Large intestine (tissue), 3 donors: ENCODE measurements at regions not wholly inside any gene's neighbourhood (a gene's known extent, or its start where the extent isn't known, plus 50 kb on each side); places are given as distances from the start of the nearest gene placed in this dataset.

Source experiments
- DNase-seq, 2 donors: peaks; one replicate each; pipeline versions ENCODE4 v3.0.0 to v3.0.0-alpha.2; 2013
- H3K27ac ChIP-seq: one replicate; pipeline ENCODE4 v1.5.1; 2013; ENCODE audit warnings: low read length
- H3K27me3 ChIP-seq: 2 replicates; pipeline ENCODE4 v1.6.1; 2013; ENCODE audit warnings: low read length; ENCODE audit not compliant: control insufficient read depth, insufficient read depth
- H3K36me3 ChIP-seq: 2 replicates; pipeline ENCODE4 v1.6.1; 2013; ENCODE audit warnings: low read length; ENCODE audit not compliant: control insufficient read depth, insufficient read depth
- H3K4me1 ChIP-seq: one replicate; pipeline ENCODE4 v1.6.1; 2013; ENCODE audit warnings: low read length; ENCODE audit not compliant: control insufficient read depth, insufficient read depth
- H3K4me3 ChIP-seq: one replicate; pipeline ENCODE4 v1.5.1; 2013; ENCODE audit warnings: low read length
- H3K9me3 ChIP-seq: one replicate; pipeline ENCODE4 v1.6.1; 2013; ENCODE audit warnings: mild to moderate bottlenecking, low read depth, low read length, moderate library complexity; ENCODE audit not compliant: control insufficient read depth
- WGBS: methylation state at CpG from one replicate; pipeline ENCODE4 v1.1.5; 2013; ENCODE audit warnings: low lambda C conversion rate; ENCODE audit not compliant: insufficient coverage; 5-methylcytosine and 5-hydroxymethylcytosine counted together

DNA sequence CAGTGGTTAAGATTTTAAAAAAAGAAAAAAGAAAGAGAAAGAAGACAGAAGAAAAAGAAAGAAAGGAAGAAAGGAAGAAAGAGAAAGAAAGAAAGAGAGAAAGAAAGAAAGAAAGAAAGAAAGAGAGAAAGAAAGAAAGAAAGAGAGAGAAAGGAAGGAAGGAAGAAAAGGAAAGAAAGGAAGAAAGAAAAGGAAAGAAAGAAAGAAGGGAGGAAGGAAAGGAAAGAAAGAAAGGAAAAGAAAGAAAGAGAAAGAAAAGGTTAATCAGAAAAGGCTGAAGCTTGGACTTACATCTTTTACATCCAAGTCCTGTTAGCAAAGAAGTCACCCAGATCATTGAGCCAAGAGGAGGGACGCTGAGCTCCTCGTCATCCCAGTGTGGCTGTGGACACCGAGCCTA is 70.0 kb downstream of the IRX2 start:
- no peak overlapping the region for H3K4me3 ChIP-seq
- no peak overlapping the region for H3K27ac ChIP-seq
- H3K36me3 ChIP-seq: no peaks in the 10 kb centered on the region
- H3K27me3 ChIP-seq: no peaks in the 10 kb centered on the region
- WGBS: no CpG with 5 or more reads among the region's 3 CpGs
- H3K9me3 ChIP-seq: peaks cover 6% of the 10 kb centered on the region
- H3K4me1 ChIP-seq: no peaks in the 10 kb centered on the region
- DNase-seq: no peak

DNA sequence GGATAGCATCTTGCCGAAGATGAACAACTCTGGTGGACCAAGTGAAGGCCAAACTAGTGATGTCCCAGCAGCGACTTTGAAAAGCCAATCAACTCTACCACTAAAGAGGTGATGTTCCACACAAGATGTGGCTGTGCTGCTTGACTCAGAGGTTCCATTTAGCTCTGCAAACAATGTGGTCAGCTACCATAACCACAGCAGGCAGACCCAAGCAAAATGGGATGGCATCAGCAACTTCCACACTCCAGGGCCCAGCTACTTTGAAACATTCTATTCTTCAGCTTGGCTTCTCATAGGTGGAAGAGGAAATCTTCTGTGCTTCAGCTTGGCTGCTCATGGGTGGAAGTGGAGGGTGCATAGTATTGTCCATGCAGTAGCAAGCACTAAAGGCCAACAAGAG is 70.5 kb downstream of the IRX2 start:
- Histone ChIP-seq H3K27me3 (no peaks in the 10 kb centered on the region), H3K4me3 (no peak overlapping the region), H3K27ac (no peak overlapping the region), H3K36me3 (no peaks in the 10 kb centered on the region), H3K4me1 (no peaks in the 10 kb centered on the region), H3K9me3 (peaks cover 6% of the 10 kb centered on the region)
- no CpG with 5 or more reads among the region's 2 CpGs for WGBS
- DNase-seq: no peak

DNA sequence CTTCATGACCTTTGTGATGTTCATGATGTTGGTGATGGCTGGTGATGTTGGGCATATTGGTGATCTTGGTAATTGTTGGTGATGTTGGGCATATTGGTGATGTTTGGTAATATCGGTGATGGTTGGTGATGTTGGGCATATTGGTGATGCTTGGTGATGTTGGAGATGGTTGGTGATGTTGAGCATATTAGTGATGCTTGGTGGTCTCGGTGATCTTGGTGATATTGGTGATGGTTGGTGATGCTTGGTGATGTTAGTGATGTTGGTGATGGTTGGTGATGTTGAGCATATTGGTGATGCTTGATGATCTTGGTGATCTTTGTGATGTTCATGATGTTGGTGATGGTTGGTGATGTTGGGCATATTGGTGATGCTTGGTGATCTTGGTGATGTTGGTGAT is 73.8 kb downstream of the IRX2 start:
- H3K36me3 ChIP-seq: no peaks in the 10 kb centered on the region
- WGBS: 83% methylated on average over 1 of the region's 2 CpGs
- peaks cover 6% of the 10 kb centered on the region for H3K9me3 ChIP-seq
- no peaks in the 10 kb centered on the region for H3K4me1 ChIP-seq
- DNase-seq: no peak
- no peaks in the 10 kb centered on the region for H3K27me3 ChIP-seq
- H3K4me3 ChIP-seq: no peak overlapping the region
- H3K27ac ChIP-seq: no peak overlapping the region

DNA sequence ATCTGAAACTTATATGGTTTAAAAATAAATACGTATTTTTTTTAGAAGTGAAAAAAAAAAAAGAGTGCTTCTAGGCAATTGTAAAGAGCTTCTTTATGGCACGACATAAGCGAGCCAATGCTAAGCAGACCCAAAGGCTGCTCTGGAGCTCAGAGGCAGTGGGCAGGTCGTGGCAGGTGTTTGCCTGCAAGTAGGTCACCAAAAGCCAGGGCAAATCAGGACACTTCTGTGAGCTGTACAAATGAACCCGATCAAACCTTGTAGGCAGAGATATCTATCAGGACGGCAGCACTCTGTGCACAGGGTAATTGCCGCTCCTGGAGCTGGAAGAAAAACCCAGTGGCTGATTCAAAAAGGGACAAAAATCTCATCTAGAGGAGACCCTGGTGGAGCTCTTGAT is 75.9 kb downstream of the IRX2 start:
- Histone ChIP-seq H3K4me1 (no peaks in the 10 kb centered on the region), H3K27me3 (no peaks in the 10 kb centered on the region), H3K27ac (no peak overlapping the region), H3K36me3 (no peaks in the 10 kb centered on the region), H3K4me3 (no peak overlapping the region), H3K9me3 (peaks cover 6% of the 10 kb centered on the region)
- 64% methylated on average over 2 of the region's 7 CpGs for WGBS
- no peak for DNase-seq

DNA sequence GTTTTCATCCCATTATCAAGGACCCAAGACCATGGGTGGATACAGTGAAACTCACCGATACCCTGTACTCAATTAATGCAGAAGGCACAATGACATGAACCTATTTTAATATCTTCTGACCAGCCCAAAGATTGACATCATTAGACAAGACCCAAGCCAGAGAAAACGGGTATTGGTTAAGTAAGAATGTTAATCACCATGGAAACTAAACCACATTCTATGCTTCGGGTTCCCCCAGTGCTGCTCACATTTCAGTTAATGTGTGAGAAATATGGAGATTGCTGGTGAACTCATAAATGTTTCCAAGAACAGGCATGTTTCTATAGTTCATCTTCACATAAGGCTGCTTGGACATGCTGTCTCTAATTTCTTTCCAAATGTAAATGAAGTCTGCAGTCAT is 77.0 kb downstream of the IRX2 start:
- WGBS: 78% methylated on average over 1 of the region's 3 CpGs
- Histone ChIP-seq H3K27me3 (no peaks in the 10 kb centered on the region), H3K36me3 (no peaks in the 10 kb centered on the region), H3K4me1 (no peaks in the 10 kb centered on the region), H3K4me3 (no peak overlapping the region), H3K9me3 (peaks cover 6% of the 10 kb centered on the region), H3K27ac (no peak overlapping the region)
- no peak for DNase-seq

DNA sequence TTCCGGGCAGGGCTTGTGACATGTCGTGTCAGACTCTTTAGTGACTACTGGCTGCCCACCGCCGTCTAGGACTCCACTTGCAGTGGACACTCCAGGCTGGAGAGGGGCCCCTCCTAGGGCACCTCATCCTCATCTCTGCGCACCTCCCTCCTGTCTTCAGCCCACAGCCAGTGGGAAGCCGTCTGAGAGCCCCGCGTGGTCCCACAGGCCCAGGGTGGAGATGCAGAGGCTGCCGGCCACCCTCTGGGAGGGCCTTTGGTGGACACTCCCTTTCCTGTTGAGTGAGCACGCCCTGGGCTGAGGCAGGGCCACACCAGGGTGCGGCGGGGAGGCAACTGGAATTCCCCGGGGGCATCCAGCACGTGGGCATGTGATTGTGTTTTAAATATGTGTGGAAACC is 80.5 kb downstream of the IRX2 start:
- DNase-seq: no peak
- H3K4me1 ChIP-seq: no peaks in the 10 kb centered on the region
- H3K9me3 ChIP-seq: no peaks in the 10 kb centered on the region
- no peak overlapping the region for H3K4me3 ChIP-seq
- no peak overlapping the region for H3K27ac ChIP-seq
- H3K36me3 ChIP-seq: no peaks in the 10 kb centered on the region
- no CpG with 5 or more reads among the region's 14 CpGs for WGBS
- H3K27me3 ChIP-seq: no peaks in the 10 kb centered on the region

DNA sequence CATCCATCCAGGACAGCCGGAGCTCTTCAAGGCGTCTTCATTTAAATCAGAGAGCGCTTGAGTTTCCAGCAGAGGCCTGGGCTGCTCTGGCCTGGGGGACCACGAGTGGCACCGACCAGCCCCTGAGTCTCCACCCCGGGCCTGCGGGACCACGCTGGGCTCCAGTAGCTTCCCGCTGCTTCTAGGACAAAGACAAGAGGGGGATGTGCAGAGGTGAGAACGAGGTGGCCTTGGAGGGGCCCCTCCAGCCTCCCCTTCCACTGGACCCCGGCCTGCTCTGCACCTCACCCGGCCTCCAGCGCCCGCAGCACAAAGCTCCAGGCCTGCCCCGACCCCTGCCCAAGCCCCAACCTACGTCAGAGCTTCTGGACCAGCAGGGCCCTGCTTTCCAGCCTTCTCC is 81.6 kb downstream of the IRX2 start:
- H3K36me3 ChIP-seq: no peaks in the 10 kb centered on the region
- H3K4me1 ChIP-seq: no peaks in the 10 kb centered on the region
- no peak for DNase-seq
- no CpG with 5 or more reads among the region's 16 CpGs for WGBS
- H3K27ac ChIP-seq: no peak overlapping the region
- no peak overlapping the region for H3K4me3 ChIP-seq
- no peaks in the 10 kb centered on the region for H3K9me3 ChIP-seq
- no peaks in the 10 kb centered on the region for H3K27me3 ChIP-seq

DNA sequence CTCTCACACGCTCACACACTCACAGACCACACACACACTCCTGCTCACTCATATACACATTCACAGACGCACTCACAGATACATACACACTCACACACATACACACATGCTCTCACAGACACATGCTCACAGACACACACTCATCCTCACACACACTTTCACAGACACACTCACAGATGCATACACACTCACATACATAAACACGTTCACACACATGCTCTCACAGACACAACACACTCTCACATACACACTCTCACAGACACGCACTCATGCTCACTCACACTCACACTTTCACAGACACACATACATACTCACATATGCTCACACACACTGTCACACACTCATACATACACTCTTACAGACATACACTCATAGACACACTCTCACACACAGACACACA is 82.2 kb downstream of the IRX2 start:
- DNase-seq: no peak
- no peaks in the 10 kb centered on the region for H3K27me3 ChIP-seq
- WGBS: 85% methylated on average over 3 of the region's 4 CpGs
- no peak overlapping the region for H3K4me3 ChIP-seq
- H3K4me1 ChIP-seq: no peaks in the 10 kb centered on the region
- H3K9me3 ChIP-seq: no peaks in the 10 kb centered on the region
- no peak overlapping the region for H3K27ac ChIP-seq
- no peaks in the 10 kb centered on the region for H3K36me3 ChIP-seq

DNA sequence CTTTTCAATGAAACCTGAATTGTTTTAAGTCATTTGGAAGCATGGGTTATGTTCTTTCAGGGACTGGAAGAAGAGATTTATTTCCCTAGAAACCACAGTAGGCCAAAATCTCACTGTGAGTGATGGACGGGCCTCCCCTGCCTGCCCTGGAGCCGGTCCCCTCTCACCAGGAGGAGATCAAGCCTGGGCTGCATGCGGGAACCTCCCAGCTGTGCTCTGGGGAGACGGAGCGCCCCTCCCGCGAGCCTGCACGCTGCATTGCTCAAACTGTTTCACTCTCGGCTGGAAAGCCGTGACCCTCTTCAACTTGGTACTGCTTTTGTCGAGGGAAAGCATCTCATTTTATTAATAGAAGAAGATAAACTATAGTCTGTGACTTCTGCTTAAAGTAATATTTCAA is 85.4 kb downstream of the IRX2 start:
- no peak for DNase-seq
- H3K36me3 ChIP-seq: no peaks in the 10 kb centered on the region
- H3K27ac ChIP-seq: no peak overlapping the region
- H3K4me3 ChIP-seq: no peak overlapping the region
- H3K4me1 ChIP-seq: no peaks in the 10 kb centered on the region
- WGBS: no CpG with 5 or more reads among the region's 11 CpGs
- H3K27me3 ChIP-seq: no peaks in the 10 kb centered on the region
- H3K9me3 ChIP-seq: no peaks in the 10 kb centered on the region

DNA sequence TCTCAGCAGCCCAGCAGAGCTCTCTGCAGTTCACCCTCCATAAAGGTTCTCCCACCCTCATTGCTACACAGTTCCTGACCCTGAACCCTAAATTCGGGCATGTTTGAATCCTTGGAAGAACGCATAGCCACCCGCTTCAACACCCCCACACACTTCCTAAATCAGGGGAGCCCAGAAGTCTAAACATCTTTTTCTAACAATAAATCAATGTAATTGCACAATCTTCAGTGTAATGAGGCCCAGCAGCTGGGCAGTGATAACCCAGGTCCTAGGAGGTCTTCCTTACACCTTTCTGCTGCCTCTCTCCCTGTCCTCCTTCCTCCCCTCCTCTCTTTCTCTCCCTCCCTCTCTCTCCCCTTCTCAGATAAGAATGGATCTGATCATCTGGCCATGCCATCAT is 88.0 kb downstream of the IRX2 start:
- no peak for DNase-seq
- Histone ChIP-seq H3K4me3 (no peak overlapping the region), H3K9me3 (no peaks in the 10 kb centered on the region), H3K4me1 (no peaks in the 10 kb centered on the region), H3K27ac (no peak overlapping the region), H3K27me3 (no peaks in the 10 kb centered on the region), H3K36me3 (no peaks in the 10 kb centered on the region)
- WGBS: no CpG with 5 or more reads among the region's 3 CpGs

DNA sequence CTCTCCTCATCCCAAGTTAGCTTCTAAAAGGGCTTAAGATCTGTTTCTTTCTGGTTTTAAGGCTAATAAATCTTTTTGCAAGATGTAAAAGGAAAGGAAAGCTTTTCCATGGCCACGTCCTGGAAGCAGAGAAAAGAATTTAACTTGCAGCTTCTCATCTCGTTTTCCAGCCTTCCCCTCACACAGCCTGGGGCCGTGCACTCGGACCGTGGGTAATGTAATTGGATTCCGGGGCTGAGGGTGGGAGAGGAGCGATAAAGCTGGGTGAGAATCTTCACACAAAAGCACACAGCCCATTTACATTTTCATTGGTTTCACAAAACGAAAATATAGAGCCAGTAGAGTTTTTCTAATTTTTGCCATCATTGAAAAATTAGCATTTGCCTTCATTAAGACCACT is 91.2 kb downstream of the IRX2 start:
- no peaks in the 10 kb centered on the region for H3K9me3 ChIP-seq
- no peak overlapping the region for H3K4me3 ChIP-seq
- no peaks in the 10 kb centered on the region for H3K4me1 ChIP-seq
- no peaks in the 10 kb centered on the region for H3K36me3 ChIP-seq
- no peak overlapping the region for H3K27ac ChIP-seq
- H3K27me3 ChIP-seq: no peaks in the 10 kb centered on the region
- no peak for DNase-seq
- 30% methylated on average over 2 of the region's 8 CpGs for WGBS
